ENCODE measurements at regions not wholly inside any gene's neighbourhood (a gene's known extent, or its start where the extent isn't known, plus 50 kb on each side); places are given as distances from the start of the nearest gene placed in this dataset.

- no peak for TF ChIP-seq SAP30 (IDR thresholded peaks at IDR 0.05; ENCODE audit: insufficient read depth, insufficient replicate concordance, low read length)
- TF ChIP-seq, protein P1, sequence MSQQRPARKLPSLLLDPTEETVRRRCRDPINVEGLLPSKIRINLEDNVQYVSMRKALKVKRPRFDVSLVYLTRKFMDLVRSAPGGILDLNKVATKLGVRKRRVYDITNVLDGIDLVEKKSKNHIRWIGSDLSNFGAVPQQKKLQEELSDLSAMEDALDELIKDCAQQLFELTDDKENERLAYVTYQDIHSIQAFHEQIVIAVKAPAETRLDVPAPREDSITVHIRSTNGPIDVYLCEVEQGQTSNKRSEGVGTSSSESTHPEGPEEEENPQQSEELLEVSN (IDR thresholded peaks at IDR 0.05) = no peak
Observed at GRCh38 chr1:55861676-55862340, 646.6 kb upstream of the USP24 start (continued).
